KMS-11 (cell line): ENCODE measurements at regions not wholly inside any gene's neighbourhood (a gene's known extent, or its start where the extent isn't known, plus 50 kb on each side); places are given as distances from the start of the nearest gene placed in this dataset.

ENCODE experiments used
- H2AFZ ChIP-seq: fragments of 200-600 bp; sonication (generic); 2 replicates; pipeline ENCODE4 v1.6.1; 2016; ENCODE audit warnings: antibody characterized with exemption, mixed run types, low read depth
- H3K27ac ChIP-seq: fragments of 200-600 bp; sonication (generic); 2 replicates; pipeline ENCODE4 v1.6.1; 2016; ENCODE audit warnings: mild to moderate bottlenecking, mixed run types
- H3K27me3 ChIP-seq: fragments of 200-600 bp; sonication (generic); 2 replicates; pipeline ENCODE4 v1.6.1; 2017; ENCODE audit warnings: mild to moderate bottlenecking, low read depth, mixed run types, moderate library complexity; ENCODE audit not compliant: insufficient read depth
- H3K36me3 ChIP-seq: fragments of 200-600 bp; sonication (generic); 2 replicates; pipeline ENCODE4 v1.6.1; 2017; ENCODE audit warnings: mild to moderate bottlenecking, mixed run types; ENCODE audit not compliant: insufficient read depth
- H3K4me1 ChIP-seq: fragments of 200-600 bp; sonication (generic); 2 replicates; pipeline ENCODE4 v1.6.1; 2016; ENCODE audit warnings: mild to moderate bottlenecking, low read depth, mixed run types; ENCODE audit not compliant: poor library complexity, severe bottlenecking
- H3K4me2 ChIP-seq: fragments of 200-600 bp; sonication (generic); 2 replicates; pipeline ENCODE4 v1.7.0; 2016; ENCODE audit warnings: mild to moderate bottlenecking, mixed run types
- H3K4me3 ChIP-seq: fragments of 200-600 bp; sonication (generic); IDR thresholded peaks from 2 replicates; pipeline ENCODE4 v1.6.1; 2017; ENCODE audit warnings: low read depth, low read length, mixed read lengths; ENCODE audit not compliant: insufficient read depth
- H3K79me2 ChIP-seq: fragments of 200-600 bp; sonication (generic); 2 replicates; pipeline ENCODE4 v1.6.1; 2016; ENCODE audit warnings: low read depth, mixed run types; ENCODE audit not compliant: insufficient read depth
- H3K9ac ChIP-seq: fragments of 200-600 bp; sonication (generic); 2 replicates; pipeline ENCODE4 v1.6.1; 2016; ENCODE audit warnings: mild to moderate bottlenecking, mixed run types
- H4K20me1 ChIP-seq: fragments of 200-600 bp; sonication (generic); 2 replicates; pipeline ENCODE4 v1.6.1; 2016; ENCODE audit warnings: mild to moderate bottlenecking, mixed run types; ENCODE audit not compliant: insufficient read depth
- TF ChIP-seq, protein P1 (sequence below): fragments of 200-600 bp; sonication (generic); conservative IDR thresholded peaks from 2 replicates; pipeline ENCODE4 v1.6.1; 2017; ENCODE audit warnings: low read depth, mild to moderate bottlenecking, antibody characterized with exemption, low read length, moderate library complexity, mixed read lengths

DNA sequence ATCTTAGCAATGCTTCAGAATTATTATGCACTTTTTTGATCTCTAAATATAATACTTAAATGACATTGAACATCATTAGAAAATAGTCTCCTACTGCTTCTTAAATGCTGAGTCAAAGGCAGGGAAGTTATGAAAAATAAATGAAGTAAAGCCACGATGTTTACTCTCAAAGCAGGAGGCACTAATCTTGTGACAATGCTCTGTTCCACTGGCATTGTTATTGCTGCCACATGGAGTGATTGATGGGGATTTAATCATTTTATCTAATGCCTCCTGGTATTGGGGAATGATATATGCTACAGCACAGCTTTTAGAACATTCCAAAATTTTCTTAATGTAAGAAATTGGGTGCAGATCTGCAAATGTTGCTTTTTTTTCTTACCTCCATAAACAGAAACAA is 1655.4 kb upstream of the NUDT12 start:
- no peaks in the 10 kb centered on the region for H4K20me1 ChIP-seq
- H3K4me3 ChIP-seq = no peak overlapping the region
- no peaks in the 10 kb centered on the region for H3K79me2 ChIP-seq
- no peak overlapping the region for H3K4me2 ChIP-seq
- H3K4me1 ChIP-seq = no peaks in the 10 kb centered on the region
- H3K27me3 ChIP-seq = no peaks in the 10 kb centered on the region
- H3K9ac ChIP-seq = no peak overlapping the region
- H3K27ac ChIP-seq = no peak overlapping the region
- H2AFZ ChIP-seq = no peak overlapping the region
- TF ChIP-seq, protein P1, sequence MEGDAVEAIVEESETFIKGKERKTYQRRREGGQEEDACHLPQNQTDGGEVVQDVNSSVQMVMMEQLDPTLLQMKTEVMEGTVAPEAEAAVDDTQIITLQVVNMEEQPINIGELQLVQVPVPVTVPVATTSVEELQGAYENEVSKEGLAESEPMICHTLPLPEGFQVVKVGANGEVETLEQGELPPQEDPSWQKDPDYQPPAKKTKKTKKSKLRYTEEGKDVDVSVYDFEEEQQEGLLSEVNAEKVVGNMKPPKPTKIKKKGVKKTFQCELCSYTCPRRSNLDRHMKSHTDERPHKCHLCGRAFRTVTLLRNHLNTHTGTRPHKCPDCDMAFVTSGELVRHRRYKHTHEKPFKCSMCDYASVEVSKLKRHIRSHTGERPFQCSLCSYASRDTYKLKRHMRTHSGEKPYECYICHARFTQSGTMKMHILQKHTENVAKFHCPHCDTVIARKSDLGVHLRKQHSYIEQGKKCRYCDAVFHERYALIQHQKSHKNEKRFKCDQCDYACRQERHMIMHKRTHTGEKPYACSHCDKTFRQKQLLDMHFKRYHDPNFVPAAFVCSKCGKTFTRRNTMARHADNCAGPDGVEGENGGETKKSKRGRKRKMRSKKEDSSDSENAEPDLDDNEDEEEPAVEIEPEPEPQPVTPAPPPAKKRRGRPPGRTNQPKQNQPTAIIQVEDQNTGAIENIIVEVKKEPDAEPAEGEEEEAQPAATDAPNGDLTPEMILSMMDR = no peak
- no peaks in the 10 kb centered on the region for H3K36me3 ChIP-seq

DNA sequence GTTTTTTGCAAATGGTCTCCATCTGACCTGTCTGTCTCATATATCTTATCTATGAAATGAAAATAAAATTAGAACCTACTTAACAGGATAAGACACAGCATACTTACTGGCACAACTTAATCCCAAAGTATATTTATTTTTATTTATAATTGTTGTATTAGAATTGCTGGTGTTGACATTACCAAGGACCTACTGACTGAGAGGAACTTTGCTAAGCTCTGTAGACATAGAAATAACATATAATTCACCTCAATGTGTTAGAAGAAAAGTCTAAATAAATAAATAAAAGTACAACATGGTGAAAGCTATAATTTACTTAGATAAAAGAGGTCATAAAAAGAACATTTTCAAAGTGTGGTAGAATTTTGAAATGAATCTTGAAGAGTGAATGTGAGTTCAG is 1650.5 kb upstream of the NUDT12 start:
- Histone ChIP-seq H4K20me1 (no peaks in the 10 kb centered on the region), H3K27me3 (no peaks in the 10 kb centered on the region), H3K4me2 (no peak overlapping the region), H3K4me1 (no peaks in the 10 kb centered on the region), H3K36me3 (no peaks in the 10 kb centered on the region), H3K9ac (no peak overlapping the region), H2AFZ (no peak overlapping the region), H3K79me2 (no peaks in the 10 kb centered on the region), H3K4me3 (no peak overlapping the region), H3K27ac (no peak overlapping the region)
- TF ChIP-seq, protein P1 = no peak

DNA sequence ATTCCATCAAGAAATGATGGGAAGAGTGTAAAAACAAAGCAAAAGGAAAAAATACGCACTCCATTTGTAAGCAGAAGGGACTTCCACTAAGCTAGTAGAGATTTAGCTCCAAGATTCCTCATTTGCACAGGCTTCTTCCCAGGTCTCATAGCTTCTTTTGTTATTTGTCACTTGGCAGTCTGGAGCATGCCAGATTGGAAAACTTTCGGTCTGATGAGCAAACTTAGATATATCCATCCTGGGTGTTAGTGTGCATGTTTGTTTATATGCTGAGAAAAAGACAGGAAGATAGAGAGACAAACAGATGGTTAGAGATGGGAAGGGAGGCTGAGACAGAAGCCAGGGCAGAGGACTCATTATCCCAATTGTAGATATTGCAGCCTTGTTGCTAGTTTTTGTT is 1644.5 kb upstream of the NUDT12 start:
- H2AFZ ChIP-seq = no peak overlapping the region
- H3K4me2 ChIP-seq = no peak overlapping the region
- H3K79me2 ChIP-seq = no peaks in the 10 kb centered on the region
- H4K20me1 ChIP-seq = no peaks in the 10 kb centered on the region
- H3K36me3 ChIP-seq = no peaks in the 10 kb centered on the region
- no peak overlapping the region for H3K4me3 ChIP-seq
- TF ChIP-seq, protein P1 = no peak
- no peaks in the 10 kb centered on the region for H3K4me1 ChIP-seq
- no peaks in the 10 kb centered on the region for H3K27me3 ChIP-seq
- H3K9ac ChIP-seq = no peak overlapping the region
- H3K27ac ChIP-seq = no peak overlapping the region

DNA sequence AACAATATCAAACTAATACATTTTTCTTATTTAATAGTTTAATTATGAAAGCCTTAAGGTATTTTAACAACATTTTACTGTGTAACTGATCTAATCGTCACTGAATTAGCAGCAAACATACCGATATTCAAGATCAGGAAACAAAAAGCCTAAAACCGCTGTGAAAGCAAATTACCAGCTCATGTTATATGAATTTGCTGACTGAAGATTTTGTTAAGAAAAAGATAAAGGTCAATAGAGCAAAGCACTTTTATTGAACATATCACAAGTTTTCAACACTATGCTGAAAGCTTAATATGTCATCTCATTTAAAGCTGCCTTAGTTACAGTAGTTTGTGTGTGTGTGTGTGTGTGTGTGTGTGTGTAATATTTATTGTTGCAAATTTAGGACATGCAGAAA is 1634.9 kb upstream of the NUDT12 start:
- Histone ChIP-seq H4K20me1 (no peaks in the 10 kb centered on the region), H2AFZ (no peak overlapping the region), H3K4me1 (no peaks in the 10 kb centered on the region), H3K27me3 (no peaks in the 10 kb centered on the region), H3K4me2 (no peak overlapping the region), H3K9ac (no peak overlapping the region), H3K27ac (no peak overlapping the region), H3K36me3 (no peaks in the 10 kb centered on the region), H3K4me3 (no peak overlapping the region), H3K79me2 (no peaks in the 10 kb centered on the region)
- TF ChIP-seq, protein P1 = no peak

DNA sequence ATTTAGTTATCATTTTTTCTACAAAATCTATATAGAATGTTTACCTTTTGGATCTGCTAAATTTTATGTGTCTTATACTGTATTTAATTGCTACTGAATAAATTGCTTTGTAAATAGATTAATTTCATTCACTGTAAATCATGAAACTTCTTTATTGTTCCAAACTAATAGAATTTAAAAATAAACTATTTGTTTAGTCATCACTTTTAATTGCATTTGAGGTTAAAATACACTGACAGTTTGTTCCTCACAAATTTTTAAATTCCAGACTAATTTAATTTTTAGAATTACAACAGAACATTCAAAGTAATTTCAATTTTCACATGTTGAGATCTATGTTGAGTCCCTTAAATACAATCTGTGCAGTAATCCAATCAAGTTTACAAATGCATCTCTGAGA is 1633.2 kb upstream of the NUDT12 start:
- no peak overlapping the region for H3K4me2 ChIP-seq
- TF ChIP-seq, protein P1 = no peak

More for the DNA sequence above, 1633.2 kb upstream of the NUDT12 start:
- no peaks in the 10 kb centered on the region for H3K36me3 ChIP-seq
- H3K9ac ChIP-seq = no peak overlapping the region
- H3K4me1 ChIP-seq = no peaks in the 10 kb centered on the region
- no peaks in the 10 kb centered on the region for H3K27me3 ChIP-seq
- no peaks in the 10 kb centered on the region for H3K79me2 ChIP-seq
- no peaks in the 10 kb centered on the region for H4K20me1 ChIP-seq
- no peak overlapping the region for H2AFZ ChIP-seq
- no peak overlapping the region for H3K27ac ChIP-seq
- H3K4me3 ChIP-seq = no peak overlapping the region
